K562 (cell line): ENCODE measurements at regions not wholly inside any gene's neighbourhood (a gene's known extent, or its start where the extent isn't known, plus 50 kb on each side); places are given as distances from the start of the nearest gene placed in this dataset.

Source experiments
- ATAC-seq: fragments of 200-7000 bp; cut with Tn5 transposase; 3 replicates; pipeline ENCODE4 v1.9.1; 2020; ENCODE audit warnings: moderate library complexity
- BruUV-seq: library from RNA; stranded (reverse); fragments of 400-500 nt; replicated peaks from 2 replicates; lab custom pipeline; 2021; lab: Mats Ljungman, UMichigan
- CTCF ChIA-PET: fragments of 300-600 bp; formaldehyde crosslinking; extraction: SDS; loops from one replicate; lab custom pipeline; 2021; ENCODE audit warnings: low intra/inter-chr PET ratio; lab: Yijun Ruan, JAX
- POLR2A ChIA-PET: fragments of 300-600, 350-650 bp; sonication (Branson Sonifier 250); formaldehyde crosslinking; extraction: SDS; loops from one replicate; lab custom pipeline; 2021; ENCODE audit warnings: antibody characterized with exemption, inconsistent platforms; lab: Yijun Ruan, JAX
- DNase-seq, 4 experiments: peaks; one replicate each; pipeline versions ENCODE4 v3.0.0 to v3.0.0-alpha.2; 2011 to 2018; ENCODE audit warnings: low spot score in 3 of 4, mixed read lengths in 3 of 4; ENCODE audit errors: extremely low read depth in 1 of 4
- FAIRE-seq: peaks from 2 replicates; lab custom pipeline; 2011; peaks lifted over from hg19 to GRCh38; lab: Jason Lieb, UNC
- H2AFZ ChIP-seq: 2 replicates; pipeline ENCODE4 v1.6.0; 2011; ENCODE audit warnings: low read depth, low read length, control low read depth, inconsistent platforms
- H3K27ac ChIP-seq: fragments of 200-600 bp; 3 replicates; pipeline ENCODE4 v1.8.0; 2011; ENCODE audit warnings: low read depth, mild to moderate bottlenecking, control low read depth, inconsistent platforms, low read length, moderate library complexity, mixed read lengths; ENCODE audit errors: extremely low read depth
- H3K27me3 ChIP-seq, 2 experiments: fragments of 300-600 bp in 1 of 2; 2 replicates in 1 of 2; 3 replicates in 1 of 2; pipeline versions ENCODE4 v1.6.0 to v1.8.0; 2011; ENCODE audit warnings: inconsistent platforms in 2 of 2, low read length in 2 of 2, mild to moderate bottlenecking in 1 of 2, mixed read lengths in 1 of 2, moderate library complexity in 1 of 2; ENCODE audit not compliant: control insufficient read depth in 2 of 2, insufficient read depth in 2 of 2
- H3K36me3 ChIP-seq: fragments of 300-600 bp; 3 replicates; pipeline ENCODE4 v1.8.0; 2011; ENCODE audit warnings: mild to moderate bottlenecking, low read length, inconsistent platforms; ENCODE audit not compliant: control insufficient read depth, insufficient read depth
- H3K4me1 ChIP-seq, 2 experiments: fragments of 200-600 bp in 1 of 2; replicated peaks in 1 of 2; 2 replicates in 1 of 2; 3 replicates in 1 of 2; pipeline versions ENCODE4 v1.5.1 to v1.8.0; 2011; ENCODE audit warnings: inconsistent platforms in 2 of 2, low read length in 2 of 2, mild to moderate bottlenecking in 1 of 2, mixed read lengths in 1 of 2, moderate library complexity in 1 of 2; ENCODE audit not compliant: control insufficient read depth in 2 of 2, insufficient read depth in 2 of 2
- H3K4me2 ChIP-seq: 2 replicates; pipeline ENCODE4 v1.6.1; 2011; ENCODE audit warnings: low read length, control low read depth, inconsistent platforms, mixed read lengths; ENCODE audit not compliant: insufficient read depth
- H3K4me3 ChIP-seq: fragments of 200-600 bp; sonication (generic), shearing (Covaris generic); 2 replicates; pipeline ENCODE4 v1.5.1; 2016; ENCODE audit warnings: control low read depth, inconsistent platforms
- H3K79me2 ChIP-seq: fragments of 200-600 bp; 3 replicates; pipeline ENCODE4 v1.8.0; 2011; ENCODE audit warnings: low read length, inconsistent platforms; ENCODE audit not compliant: control insufficient read depth, insufficient read depth
- H3K9ac ChIP-seq, 2 experiments: 2 replicates each; pipeline versions ENCODE4 v1.6.0 to v1.6.1; 2011; ENCODE audit warnings: low read depth in 2 of 2, low read length in 2 of 2, control low read depth in 1 of 2, inconsistent platforms in 1 of 2, mild to moderate bottlenecking in 1 of 2, mixed read lengths in 1 of 2; ENCODE audit not compliant: insufficient read depth in 1 of 2
- H3K9me1 ChIP-seq: one replicate; pipeline ENCODE4 v1.6.0; 2011; ENCODE audit warnings: inconsistent platforms, mild to moderate bottlenecking, low read length, moderate library complexity; ENCODE audit not compliant: control insufficient read depth, insufficient read depth
- H3K9me3 ChIP-seq: replicated peaks from 2 replicates; pipeline ENCODE4 v1.5.1; 2011; ENCODE audit warnings: low read depth, low read length, inconsistent platforms; ENCODE audit not compliant: control insufficient read depth, insufficient read depth
- H4K20me1 ChIP-seq: replicated peaks from 2 replicates; pipeline ENCODE4 v1.6.1; 2011; ENCODE audit warnings: low read length, inconsistent platforms, mixed read lengths; ENCODE audit not compliant: control insufficient read depth, insufficient read depth
- BCL6 ChIP-seq: fragments of 250-450 bp; sonication (Bioruptor Pico); IDR thresholded peaks from 2 replicates; pipeline ENCODE4 v1.4.0; 2020
- CEBPG ChIP-seq, 3 experiments: fragments of 200-800 bp in 1 of 3; sonication (Bioruptor generic) in 1 of 3; sonication (generic) in 1 of 3; formaldehyde crosslinking in 1 of 3; IDR thresholded peaks in 2 of 3; conservative IDR thresholded peaks in 1 of 3; 2 replicates each; pipeline versions ENCODE4 v1.6.1 to v1.8.0; 2016 to 2022; ENCODE audit warnings: missing compliant biosample characterization in 2 of 3, missing genetic modification characterization in 2 of 3, mild to moderate bottlenecking in 1 of 3, missing genetic modification reagents in 1 of 3
- CTBP1 ChIP-seq: fragments of 450-650 bp; IDR thresholded peaks from 2 replicates; pipeline ENCODE4 v1.6.1; 2016; ENCODE audit warnings: borderline replicate concordance
- GABPB2 ChIP-seq: fragments of 250-450 bp; sonication (Bioruptor Pico); conservative IDR thresholded peaks from 2 replicates; pipeline ENCODE4 v1.5.1; 2021; ENCODE audit warnings: mild to moderate bottlenecking
- HDAC3 ChIP-seq: fragments of 450-650 bp; IDR thresholded peaks from 2 replicates; pipeline ENCODE4 v1.6.1; 2018; ENCODE audit warnings: borderline replicate concordance, mild to moderate bottlenecking, moderate library complexity; ENCODE audit not compliant: partially characterized antibody
- SETDB1 ChIP-seq: IDR thresholded peaks from one replicate; pipeline ENCODE4 v1.6.1; 2012; ENCODE audit warnings: low read length, control low read depth, inconsistent platforms
- STAT5B ChIP-seq: fragments of 250-450 bp; sonication (Bioruptor Pico); IDR thresholded peaks from 2 replicates; pipeline ENCODE4 v1.8.0; 2021; ENCODE audit warnings: mild to moderate bottlenecking, inconsistent platforms
- ZNF311 ChIP-seq: fragments of 250-450 bp; sonication (Bioruptor Pico); IDR thresholded peaks from 2 replicates; pipeline ENCODE4 v1.4.0; 2020; ENCODE audit warnings: mild to moderate bottlenecking, moderate library complexity
- WGBS: fragments of 100-300 bp; shearing (Covaris generic); methylation state at CpG from one replicate; pipeline ENCODE4 v1.1.6; 2016; ENCODE audit warnings: low coverage, mixed read lengths; ENCODE audit not compliant: insufficient coverage; ENCODE audit errors: missing lambda C conversion rate; 5-methylcytosine and 5-hydroxymethylcytosine counted together
- in situ Hi-C: fragments of 300-500 bp; cut with MboI; formaldehyde crosslinking; loops from 4 replicates; pipeline ENCODE4 v1.15.0; 2018; ENCODE audit warnings: inconsistent platforms, mixed read lengths
- intact Hi-C: fragments of 100-400 bp; cut with micrococcal nuclease; formaldehyde crosslinking; loops from 2 replicates; pipeline ENCODE4 v1.14.2; 2022
- TF ChIP-seq, protein P1 (sequence below), 2 experiments: IDR thresholded peaks in 1 of 2; conservative IDR thresholded peaks in 1 of 2; 2 replicates each; pipeline ENCODE4 v1.6.1; 2016; ENCODE audit warnings: low read depth in 2 of 2, mild to moderate bottlenecking in 1 of 2, missing compliant biosample characterization in 1 of 2, missing genetic modification characterization in 1 of 2, moderate library complexity in 1 of 2
- TF ChIP-seq, protein P2 (sequence below): sonication (generic); formaldehyde crosslinking; IDR thresholded peaks from 2 replicates; pipeline ENCODE4 v1.9.0; 2022; ENCODE audit warnings: mild to moderate bottlenecking, missing genetic modification reagents
- TF ChIP-seq, protein P3 (sequence below): fragments of 250-450 bp; sonication (Bioruptor Pico); IDR thresholded peaks from 2 replicates; pipeline ENCODE4 v1.4.0; 2020

DNA sequence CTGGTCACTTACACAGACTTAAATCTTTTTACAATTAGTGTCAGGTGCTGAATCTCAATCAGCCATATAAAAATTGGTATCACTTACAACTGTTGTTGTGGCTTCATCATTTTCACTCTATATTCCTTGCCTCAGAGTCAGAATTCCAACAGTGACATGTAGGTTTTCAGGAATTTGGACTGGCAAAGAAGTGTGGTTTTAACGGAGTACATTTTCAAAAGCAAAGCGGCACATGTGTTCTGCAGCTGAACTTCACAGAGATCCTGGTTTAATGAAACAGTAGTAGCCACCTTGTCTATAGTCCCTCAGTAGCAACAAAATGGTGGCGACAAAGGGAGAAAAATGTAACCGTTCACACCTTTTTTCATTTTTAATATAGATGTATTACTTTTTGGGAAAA, 486.6 kb downstream of the FAT4 start (continued):
- no peak for TF ChIP-seq ZNF311 (CRISPR knock-in tag)
- TF ChIP-seq CEBPG (CRISPR knock-in tag; IDR thresholded peaks at IDR 0.05): no peak
- TF ChIP-seq CEBPG (tag; conservative IDR thresholded peaks at IDR 0.05 in 1 of 2, IDR thresholded peaks at IDR 0.05 in 1 of 2): no peak
- no peak for TF ChIP-seq STAT5B (CRISPR knock-in tag)
- no peak for TF ChIP-seq BCL6
- TF ChIP-seq, protein P1, sequence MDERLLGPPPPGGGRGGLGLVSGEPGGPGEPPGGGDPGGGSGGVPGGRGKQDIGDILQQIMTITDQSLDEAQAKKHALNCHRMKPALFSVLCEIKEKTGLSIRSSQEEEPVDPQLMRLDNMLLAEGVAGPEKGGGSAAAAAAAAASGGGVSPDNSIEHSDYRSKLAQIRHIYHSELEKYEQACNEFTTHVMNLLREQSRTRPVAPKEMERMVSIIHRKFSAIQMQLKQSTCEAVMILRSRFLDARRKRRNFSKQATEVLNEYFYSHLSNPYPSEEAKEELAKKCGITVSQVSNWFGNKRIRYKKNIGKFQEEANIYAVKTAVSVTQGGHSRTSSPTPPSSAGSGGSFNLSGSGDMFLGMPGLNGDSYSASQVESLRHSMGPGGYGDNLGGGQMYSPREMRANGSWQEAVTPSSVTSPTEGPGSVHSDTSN (CRISPR knock-in tag; IDR thresholded peaks at IDR 0.05; ENCODE audit: low read depth): no peak
- TF ChIP-seq, protein P1 (tag; conservative IDR thresholded peaks at IDR 0.05; ENCODE audit: low read depth): no peak
- TF ChIP-seq, protein P2, sequence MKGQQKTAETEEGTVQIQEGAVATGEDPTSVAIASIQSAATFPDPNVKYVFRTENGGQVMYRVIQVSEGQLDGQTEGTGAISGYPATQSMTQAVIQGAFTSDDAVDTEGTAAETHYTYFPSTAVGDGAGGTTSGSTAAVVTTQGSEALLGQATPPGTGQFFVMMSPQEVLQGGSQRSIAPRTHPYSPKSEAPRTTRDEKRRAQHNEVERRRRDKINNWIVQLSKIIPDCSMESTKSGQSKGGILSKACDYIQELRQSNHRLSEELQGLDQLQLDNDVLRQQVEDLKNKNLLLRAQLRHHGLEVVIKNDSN: no peak
- TF ChIP-seq SETDB1: no peak
- TF ChIP-seq GABPB2 (CRISPR knock-in tag): no peak

DNA sequence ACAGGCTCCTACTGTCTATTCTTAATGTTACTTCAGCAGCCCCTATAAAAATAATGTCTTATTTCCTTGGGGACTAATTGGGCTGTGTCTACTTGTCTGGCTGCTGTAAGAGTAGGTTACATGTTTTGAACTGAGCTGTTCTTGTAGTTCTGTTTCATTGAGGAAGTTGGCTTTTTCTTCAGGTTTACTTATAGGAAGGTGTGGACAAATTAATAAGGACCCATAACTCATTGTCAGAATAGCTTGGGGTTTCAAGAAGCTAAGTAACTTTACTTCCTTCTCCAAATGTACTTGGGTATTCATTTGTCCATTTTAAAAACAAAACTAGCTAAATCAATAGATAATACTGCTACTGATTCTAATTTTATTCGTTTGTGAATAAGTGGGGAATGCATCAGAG, 487.2 kb downstream of the FAT4 start:
- Histone ChIP-seq H3K9me3 (no peaks in the 10 kb centered on the region), H3K4me3 (no peak overlapping the region), H3K4me1 (no peaks in the 10 kb centered on the region), H3K9ac (no peak overlapping the region), H3K79me2 (no peaks in the 10 kb centered on the region), H3K27me3 (no peaks in the 10 kb centered on the region), H3K27ac (no peak overlapping the region), H3K36me3 (no peaks in the 10 kb centered on the region), H3K9me1 (no peaks in the 10 kb centered on the region), H2AFZ (no peak overlapping the region), H3K4me2 (no peak overlapping the region), H4K20me1 (no peaks in the 10 kb centered on the region)
- DNase-seq: no peak
- POLR2A ChIA-PET: no interaction called here
- WGBS: 0% methylated on average over 1 of the region's 1 CpG
- ATAC-seq: no peak
- intact Hi-C loops (no loop called here), in situ Hi-C loops (no loop called here)
- no TSS peak for BruUV-seq
- CTCF ChIA-PET: no interaction called here
- FAIRE-seq: no peak
- TF ChIP-seq, protein P3, sequence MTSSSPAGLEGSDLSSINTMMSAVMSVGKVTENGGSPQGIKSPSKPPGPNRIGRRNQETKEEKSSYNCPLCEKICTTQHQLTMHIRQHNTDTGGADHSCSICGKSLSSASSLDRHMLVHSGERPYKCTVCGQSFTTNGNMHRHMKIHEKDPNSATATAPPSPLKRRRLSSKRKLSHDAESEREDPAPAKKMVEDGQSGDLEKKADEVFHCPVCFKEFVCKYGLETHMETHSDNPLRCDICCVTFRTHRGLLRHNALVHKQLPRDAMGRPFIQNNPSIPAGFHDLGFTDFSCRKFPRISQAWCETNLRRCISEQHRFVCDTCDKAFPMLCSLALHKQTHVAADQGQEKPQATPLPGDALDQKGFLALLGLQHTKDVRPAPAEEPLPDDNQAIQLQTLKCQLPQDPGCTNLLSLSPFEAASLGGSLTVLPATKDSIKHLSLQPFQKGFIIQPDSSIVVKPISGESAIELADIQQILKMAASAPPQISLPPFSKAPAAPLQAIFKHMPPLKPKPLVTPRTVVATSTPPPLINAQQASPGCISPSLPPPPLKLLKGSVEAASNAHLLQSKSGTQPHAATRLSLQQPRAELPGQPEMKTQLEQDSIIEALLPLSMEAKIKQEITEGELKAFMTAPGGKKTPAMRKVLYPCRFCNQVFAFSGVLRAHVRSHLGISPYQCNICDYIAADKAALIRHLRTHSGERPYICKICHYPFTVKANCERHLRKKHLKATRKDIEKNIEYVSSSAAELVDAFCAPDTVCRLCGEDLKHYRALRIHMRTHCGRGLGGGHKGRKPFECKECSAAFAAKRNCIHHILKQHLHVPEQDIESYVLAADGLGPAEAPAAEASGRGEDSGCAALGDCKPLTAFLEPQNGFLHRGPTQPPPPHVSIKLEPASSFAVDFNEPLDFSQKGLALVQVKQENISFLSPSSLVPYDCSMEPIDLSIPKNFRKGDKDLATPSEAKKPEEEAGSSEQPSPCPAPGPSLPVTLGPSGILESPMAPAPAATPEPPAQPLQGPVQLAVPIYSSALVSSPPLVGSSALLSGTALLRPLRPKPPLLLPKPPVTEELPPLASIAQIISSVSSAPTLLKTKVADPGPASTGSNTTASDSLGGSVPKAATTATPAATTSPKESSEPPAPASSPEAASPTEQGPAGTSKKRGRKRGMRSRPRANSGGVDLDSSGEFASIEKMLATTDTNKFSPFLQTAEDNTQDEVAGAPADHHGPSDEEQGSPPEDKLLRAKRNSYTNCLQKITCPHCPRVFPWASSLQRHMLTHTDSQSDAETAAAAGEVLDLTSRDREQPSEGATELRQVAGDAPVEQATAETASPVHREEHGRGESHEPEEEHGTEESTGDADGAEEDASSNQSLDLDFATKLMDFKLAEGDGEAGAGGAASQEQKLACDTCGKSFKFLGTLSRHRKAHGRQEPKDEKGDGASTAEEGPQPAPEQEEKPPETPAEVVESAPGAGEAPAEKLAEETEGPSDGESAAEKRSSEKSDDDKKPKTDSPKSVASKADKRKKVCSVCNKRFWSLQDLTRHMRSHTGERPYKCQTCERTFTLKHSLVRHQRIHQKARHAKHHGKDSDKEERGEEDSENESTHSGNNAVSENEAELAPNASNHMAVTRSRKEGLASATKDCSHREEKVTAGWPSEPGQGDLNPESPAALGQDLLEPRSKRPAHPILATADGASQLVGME (CRISPR knock-in tag): no peak
- no peak for TF ChIP-seq CTBP1
- no peak for TF ChIP-seq HDAC3
